Stimulated activated CD4-positive, alpha-beta T cell treated with anti-CD3 and anti-CD28 coated beads, Interleukin-15, amount 100 ng/mL, for 48 hours (primary cell): ENCODE measurements at regions not wholly inside any gene's neighbourhood (a gene's known extent, or its start where the extent isn't known, plus 50 kb on each side); places are given as distances from the start of the nearest gene placed in this dataset.
"Not testable (repeated sequence)": the region's sequence is repeated elsewhere in the genome, so short reads cannot be mapped to it uniquely, and the experiment has no call there.

Experiments used
- DNase-seq, 2 donors: peaks; one replicate each; pipeline ENCODE4 v3.0.0-alpha.2; 2020; ENCODE audit warnings: low read depth in 2 of 2

DNA sequence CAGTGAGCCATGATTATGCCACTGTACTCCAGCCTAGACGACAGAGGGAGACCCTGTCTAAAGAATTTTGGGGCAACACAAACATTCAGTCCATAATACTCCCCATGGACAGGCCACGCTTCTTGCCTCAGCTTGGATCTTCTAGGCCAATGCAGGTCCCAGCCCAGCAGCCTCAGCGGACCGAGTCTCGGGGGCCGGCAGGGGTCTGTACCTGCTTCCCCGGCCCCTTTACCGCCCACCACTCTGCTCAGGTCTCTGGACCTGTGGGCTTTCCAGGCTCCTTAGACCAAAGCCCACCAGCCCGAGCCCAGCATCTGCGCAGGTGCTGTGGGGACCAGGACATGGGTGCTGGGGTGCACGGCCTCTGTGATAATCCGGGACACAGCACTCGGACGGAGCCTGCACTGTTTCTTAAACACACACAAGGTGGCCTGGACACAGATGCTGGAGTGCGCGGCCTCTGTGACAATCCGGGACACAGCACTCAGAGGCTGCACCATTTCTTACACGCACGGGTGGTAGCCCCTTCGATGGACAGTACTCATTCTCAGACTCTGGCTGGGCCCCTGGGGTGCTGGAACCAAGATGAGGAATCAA is 62.1 kb upstream of the GPC1 start:
- no peak for DNase-seq

DNA sequence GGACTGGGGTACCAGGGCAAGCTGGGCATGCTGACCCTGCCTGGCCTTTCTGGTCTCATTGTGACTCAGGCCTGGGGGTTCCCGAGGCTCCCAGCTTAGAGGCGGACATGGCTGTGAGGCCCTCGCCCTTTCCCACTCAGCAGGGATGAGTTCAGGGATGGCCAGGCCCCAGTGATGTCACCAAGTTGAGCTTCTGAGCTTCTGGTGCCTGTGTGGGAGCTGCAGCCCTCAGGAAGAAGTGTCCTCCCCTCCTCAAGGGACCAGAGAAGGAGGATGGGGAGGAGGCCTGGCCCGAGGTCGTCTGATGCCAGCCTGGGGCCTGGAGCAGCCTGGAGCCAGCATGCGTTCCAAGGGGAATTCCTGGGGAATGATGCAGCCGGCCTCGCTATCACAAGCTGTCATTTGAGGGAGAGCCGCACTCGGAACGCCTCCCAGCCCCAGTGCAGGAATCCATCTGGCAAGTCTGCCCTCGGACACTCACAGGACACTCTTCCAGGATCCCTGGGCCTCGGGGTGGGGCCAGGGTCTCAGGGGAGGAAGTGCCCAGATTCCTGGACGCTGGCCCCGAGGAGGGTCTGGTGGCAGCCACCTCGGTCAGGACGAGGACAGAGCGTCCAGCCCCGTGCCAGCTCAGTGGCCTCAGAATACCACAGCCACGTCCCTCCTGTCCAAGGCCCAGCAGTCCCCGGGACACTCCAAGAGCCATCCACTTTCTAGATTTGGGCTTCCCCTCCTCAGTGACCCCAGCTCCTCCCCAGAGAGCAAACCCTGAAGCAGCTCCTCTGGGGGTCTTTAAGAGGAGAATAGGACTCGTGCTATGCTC is 61.2 kb upstream of the GPC1 start:
- no peak for DNase-seq

DNA sequence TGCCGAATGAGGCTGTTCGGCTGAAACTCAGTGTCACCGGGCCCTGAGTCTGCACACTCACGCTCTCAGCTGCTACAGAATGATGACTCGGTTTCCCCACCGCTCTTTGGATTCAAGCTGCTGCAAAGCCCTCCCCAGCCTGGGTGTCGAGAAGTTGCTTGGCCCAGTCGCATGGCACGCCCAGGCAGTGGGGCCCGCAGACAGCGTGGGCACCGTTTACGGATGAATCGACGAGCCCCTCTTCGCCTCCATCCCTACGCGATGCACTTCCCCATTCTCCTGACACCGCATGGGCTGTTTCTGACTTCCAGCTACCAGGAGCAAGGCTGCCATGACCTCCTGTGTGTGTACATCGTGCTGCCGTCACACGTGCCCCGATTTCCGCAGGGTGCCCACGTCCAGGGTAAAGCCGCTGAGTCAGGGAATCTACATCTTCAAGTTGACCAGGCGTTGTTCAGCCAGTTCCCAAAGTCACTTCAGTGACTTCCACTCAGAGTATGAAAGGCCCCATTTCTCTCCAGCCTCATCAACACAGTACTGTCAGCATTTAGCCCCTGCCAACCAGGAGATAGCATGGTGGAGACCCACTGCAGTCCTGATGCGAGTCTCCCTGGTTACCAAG is 60.3 kb upstream of the GPC1 start:
- no peak for DNase-seq

DNA sequence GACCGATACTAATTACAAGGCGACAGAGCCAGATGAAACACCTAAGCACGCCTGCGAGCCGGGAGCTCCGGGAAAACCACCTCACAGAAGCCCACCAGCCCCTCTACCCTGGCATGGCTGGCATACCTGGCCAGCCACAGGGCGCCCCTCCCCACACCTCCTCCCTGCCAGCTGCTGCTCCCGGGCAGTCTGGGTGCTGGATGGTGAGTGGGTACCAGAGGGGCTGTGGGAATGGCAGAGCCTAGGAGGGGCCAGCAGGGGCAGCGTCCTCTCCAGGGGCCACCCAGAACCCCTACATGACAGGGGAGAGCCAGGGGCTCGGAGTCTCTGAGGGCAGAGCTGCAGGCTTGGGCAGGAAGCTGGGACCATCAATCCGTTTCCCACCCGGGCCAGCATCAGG is 58.7 kb upstream of the GPC1 start:
- DNase-seq: no peak

DNA sequence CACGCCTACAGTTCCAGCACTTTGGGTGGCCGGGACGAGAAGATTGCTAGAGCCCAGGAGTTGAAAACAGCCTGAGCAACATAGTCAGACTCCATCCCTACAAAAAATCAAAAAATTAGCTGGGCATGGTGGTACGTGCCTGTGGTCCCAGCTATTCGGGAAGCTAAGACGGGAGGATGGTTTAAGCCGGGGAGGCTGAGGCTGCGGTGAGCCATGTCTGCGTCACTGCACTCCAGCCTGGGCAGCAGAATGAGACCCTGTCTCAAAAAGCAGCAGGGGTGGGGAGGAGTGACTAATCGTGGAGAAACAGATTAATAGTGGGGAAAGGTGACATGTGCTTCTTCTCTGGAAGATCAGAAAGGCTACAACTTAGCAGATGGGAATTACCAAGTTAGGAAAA is 58.1 kb upstream of the GPC1 start:
- no peak for DNase-seq

DNA sequence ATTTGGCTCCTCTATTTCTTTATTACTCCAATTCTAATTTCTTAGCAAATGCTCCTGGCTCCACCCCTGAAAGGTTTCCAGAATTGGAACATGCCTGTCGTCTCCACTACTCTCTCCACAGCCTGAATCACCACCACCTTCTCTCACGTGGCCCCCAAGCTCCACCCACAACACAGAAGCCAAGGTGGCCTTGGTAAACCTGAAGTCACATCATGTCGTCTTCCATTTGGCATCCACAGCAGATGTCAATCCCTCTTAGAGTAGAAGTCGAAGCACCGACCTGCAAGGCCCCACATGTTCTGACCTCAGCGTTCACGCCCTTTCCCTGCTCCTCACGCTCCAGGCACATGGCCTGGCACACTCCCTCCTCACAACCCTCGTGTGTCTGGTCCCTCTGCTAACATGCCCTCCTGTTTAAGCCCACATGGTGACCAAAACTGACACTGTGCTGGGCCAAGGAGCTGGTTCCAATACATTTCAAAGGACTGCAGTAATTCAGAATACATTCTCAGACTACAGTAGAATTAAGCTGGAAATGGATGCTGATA is 56.3 kb upstream of the GPC1 start:
- DNase-seq: no peak

DNA sequence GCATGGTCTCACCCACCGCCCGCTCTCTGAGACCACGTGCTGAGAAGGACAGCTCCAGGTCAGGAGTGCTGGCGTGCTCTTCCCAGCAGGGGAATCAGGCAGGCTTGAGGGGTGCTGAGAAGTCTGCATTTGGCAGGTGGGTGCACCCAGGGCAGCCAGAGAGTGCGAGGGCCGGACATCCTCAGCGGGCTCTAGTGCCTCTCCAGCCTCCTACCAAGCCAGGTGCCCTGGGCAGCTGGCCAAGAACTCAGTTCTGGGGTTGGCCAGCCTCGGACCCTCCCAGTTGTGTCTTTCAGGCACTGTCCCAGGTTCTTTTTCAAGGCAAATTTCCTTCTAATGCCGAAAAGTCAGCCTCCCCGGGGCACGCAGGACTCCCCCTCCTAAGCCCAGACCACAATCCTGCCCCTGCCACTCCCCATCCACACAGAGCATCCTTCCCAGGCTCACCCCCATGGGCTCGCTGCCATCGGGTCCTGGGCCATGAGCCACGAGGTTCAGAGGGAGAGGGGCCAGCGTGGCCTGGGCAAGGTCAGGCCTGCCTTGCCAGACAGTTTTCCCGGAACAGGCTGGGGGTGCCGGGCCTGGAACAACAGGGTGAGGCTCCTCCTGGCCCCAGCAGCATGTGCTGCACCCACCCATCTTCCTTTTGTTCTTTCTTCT is 52.2 kb upstream of the GPC1 start:
- DNase-seq: no peak

DNA sequence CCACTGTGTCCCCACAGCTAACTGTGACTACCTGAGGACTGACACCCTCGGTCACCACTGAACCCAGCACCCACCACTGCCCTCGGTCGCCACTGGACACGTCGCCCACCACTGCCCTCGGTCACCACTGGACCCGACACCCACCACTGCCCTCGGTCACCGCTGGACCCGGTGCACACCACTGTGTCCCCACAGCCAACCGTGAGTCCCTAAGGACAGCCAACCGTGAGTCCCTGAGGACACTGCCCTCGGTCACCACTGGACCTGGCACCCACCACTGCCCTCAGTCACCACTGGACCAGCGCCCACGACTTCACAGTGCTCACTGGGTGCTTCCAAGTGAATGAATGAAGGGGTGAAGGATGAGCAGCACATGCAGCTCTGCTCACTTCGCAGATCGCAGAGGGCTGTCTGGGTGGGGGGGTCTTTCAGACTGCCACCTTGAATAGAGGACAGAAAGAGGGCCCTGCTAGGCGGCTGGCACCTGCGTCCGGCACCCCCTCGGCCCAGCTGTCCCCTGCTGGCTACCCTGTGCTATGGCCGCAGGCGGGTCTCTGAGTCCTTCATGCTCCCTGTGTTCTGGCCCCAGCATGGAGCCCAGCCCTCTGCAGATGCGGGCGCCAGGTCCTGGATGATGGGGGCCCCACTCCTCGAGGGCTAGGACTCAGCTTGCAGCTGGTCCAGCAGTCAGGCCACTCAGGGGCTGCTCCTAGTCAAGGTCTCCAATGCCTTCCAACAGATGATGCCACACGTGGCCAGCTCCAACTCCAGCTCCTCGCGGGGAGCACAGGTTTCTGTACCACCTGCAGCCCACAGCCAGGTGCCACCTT is 51.4 kb upstream of the GPC1 start:
- DNase-seq: no peak

DNA sequence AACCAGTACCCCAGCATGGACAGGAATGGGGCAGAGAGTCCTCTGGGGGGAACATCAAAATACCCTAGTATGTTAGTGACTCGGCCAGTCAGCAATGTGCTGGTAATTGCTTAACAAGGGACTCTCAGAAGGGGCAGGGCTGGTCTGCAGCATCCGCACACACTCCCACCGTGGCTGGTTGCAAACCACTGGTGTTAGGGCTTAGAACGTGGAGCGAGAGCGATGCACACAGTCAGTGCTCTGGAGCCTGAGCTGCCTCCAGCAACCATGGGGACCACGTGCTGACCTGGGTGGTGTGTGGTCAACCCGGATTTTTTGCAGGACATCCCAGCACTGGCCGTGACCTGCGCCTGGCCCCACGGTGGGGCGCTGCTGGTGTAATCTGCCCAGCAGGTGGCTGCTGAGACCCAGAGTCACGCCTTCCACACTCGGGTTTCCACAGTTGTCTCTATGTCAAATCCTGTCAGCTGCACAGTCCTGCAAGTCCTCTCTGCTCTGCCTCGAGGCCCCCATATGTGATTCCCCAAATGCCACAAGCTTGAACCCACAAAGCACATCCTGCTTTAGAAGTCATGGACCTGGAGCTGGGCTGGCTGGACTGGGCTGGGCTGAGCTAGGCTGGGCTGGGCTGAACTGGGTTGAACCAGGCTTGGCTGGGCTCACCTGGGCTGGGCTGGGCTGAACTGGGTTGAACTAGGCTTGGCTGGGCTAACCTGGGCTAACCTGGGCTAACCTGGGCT is 50.6 kb upstream of the GPC1 start:
- no peak for DNase-seq

DNA sequence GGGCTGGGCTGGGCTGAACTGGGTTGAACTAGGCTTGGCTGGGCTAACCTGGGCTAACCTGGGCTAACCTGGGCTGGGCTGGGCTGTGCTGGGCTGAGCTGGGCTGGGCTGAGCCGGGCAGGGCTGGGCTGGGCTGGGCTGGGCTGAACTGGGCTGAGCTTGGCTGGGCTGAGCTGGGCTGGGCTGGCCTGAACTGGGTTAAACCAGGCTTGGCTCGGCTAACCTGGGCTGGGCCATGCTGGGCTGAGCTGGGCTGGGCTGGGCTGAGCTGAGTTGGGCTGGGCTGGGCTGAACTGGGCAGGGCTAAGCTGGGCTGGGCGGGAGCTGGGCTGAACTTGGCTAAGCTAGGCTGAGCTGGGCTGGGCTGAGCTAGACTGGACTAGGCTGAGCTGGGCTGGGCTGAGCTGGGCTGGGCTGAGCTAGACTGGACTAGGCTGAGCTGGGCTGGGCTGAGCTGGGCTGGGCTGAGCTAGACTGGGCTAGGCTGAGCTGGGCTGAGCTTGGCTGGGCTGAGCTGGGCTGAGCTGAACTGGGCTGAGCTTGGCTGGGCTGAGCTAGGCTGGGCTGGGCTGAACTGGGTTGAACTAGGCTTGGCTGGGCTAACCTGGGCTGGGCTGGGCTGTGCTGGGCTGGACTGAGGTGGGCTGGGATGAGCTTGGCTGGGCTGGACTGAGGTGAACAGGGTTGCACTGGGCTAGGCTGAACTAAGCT is 49.9 kb upstream of the GPC1 start:
- DNase-seq: not testable (repeated sequence)
